Aorta (tissue), 5 donors: ENCODE measurements at regions not wholly inside any gene's neighbourhood (a gene's known extent, or its start where the extent isn't known, plus 50 kb on each side); places are given as distances from the start of the nearest gene placed in this dataset.
A peak's percentile ranks its signal among the peaks of the same experiment; 100 is the strongest.

Source experiments
- ATAC-seq: fragments of 200-7000 bp; cut with Tn5 transposase; one replicate; pipeline ENCODE4 v1.9.1; 2022; ENCODE audit warnings: moderate library complexity; ENCODE audit not compliant: low FRiP score
- DNase-seq, 2 donors: peaks; one replicate each; pipeline ENCODE4 v3.0.0-alpha.2; 2020
- H3K27ac ChIP-seq, 2 donors: one replicate each; pipeline ENCODE4 v1.5.1; 2013; ENCODE audit warnings: low read length in 2 of 2, mild to moderate bottlenecking in 2 of 2, moderate library complexity in 2 of 2, control low read depth in 1 of 2, inconsistent platforms in 1 of 2, low read depth in 1 of 2
- H3K27me3 ChIP-seq, 2 donors: one replicate each; pipeline ENCODE4 v1.6.1; 2013; ENCODE audit warnings: control low read depth in 1 of 2, low read length in 1 of 2, mild to moderate bottlenecking in 1 of 2, moderate library complexity in 1 of 2; ENCODE audit not compliant: insufficient read depth in 2 of 2, control insufficient read depth in 1 of 2
- H3K36me3 ChIP-seq, 2 donors: one replicate each; pipeline ENCODE4 v1.6.1; 2013; ENCODE audit warnings: control low read depth in 1 of 2, low read length in 1 of 2, mild to moderate bottlenecking in 1 of 2; ENCODE audit not compliant: insufficient read depth in 2 of 2, control insufficient read depth in 1 of 2
- H3K4me1 ChIP-seq, 2 donors: one replicate each; pipeline ENCODE4 v1.6.1; 2013; ENCODE audit warnings: low read length in 2 of 2, control low read depth in 1 of 2, mild to moderate bottlenecking in 1 of 2, moderate library complexity in 1 of 2; ENCODE audit not compliant: insufficient read depth in 2 of 2, control insufficient read depth in 1 of 2
- H3K4me3 ChIP-seq, 2 donors: one replicate each; pipeline ENCODE4 v1.5.1; 2013; ENCODE audit warnings: low read length in 2 of 2, control low read depth in 1 of 2, mild to moderate bottlenecking in 1 of 2
- H3K9me3 ChIP-seq: one replicate; pipeline ENCODE4 v1.6.1; 2013; ENCODE audit warnings: mild to moderate bottlenecking, low read length; ENCODE audit not compliant: control insufficient read depth
- WGBS, 2 donors: extraction: QIAGEN DNeasy Blood & Tissue Kit; methylation state at CpG; one replicate each; pipeline ENCODE4 v1.1.7; 2013; 5-methylcytosine and 5-hydroxymethylcytosine counted together
- intact Hi-C, 2 donors: fragments of 100-400 bp; cut with DNase I; formaldehyde crosslinking; loops; one replicate each; pipeline versions ENCODE4 v1.14.2 to v1.15.0; 2022
- donor health status: healthy with polysubstance abuse.
- donor health status: Bipolar disorder and iron deficiency.
- donor health status: DM: no; HTN: no; CAD: no.
- donor health status: DM: no; HTN: no; CAD: no.
- donor health status: DM: yes; HTN: yes; CAD: no.

- DNase-seq, result no peak
- intact Hi-C loops, result no loop called here
- Histone ChIP-seq H3K9me3 (no peaks in the 10 kb centered on the region), H3K27ac (peak overlapping the region in 1 of 2 donors; percentile 28), H3K36me3 (no peaks in the 10 kb centered on the region), H3K27me3 (no peaks in the 10 kb centered on the region), H3K4me3 (no peak overlapping the region), H3K4me1 (peaks cover 0 to 2% of the 10 kb centered on the region in 2 donors)
- WGBS, 2 donors, result 41 to 45% methylated on average over 6 of the region's 6 CpGs
- no peak for ATAC-seq
These were observed 183.5 kb upstream of the TSC22D1 start for GRCh38 chr13:44759384-44760360.

GRCh38 chr13:44758630-44759383 is 182.7 kb upstream of the TSC22D1 start:
- Histone ChIP-seq H3K27me3 (no peaks in the 10 kb centered on the region), H3K27ac (no peak overlapping the region), H3K4me3 (no peak overlapping the region), H3K36me3 (no peaks in the 10 kb centered on the region), H3K9me3 (no peaks in the 10 kb centered on the region), H3K4me1 (peaks cover 0 to 2% of the 10 kb centered on the region in 2 donors)
- 78 to 83% methylated on average over 11 of the region's 11 CpGs for WGBS, 2 donors
- intact Hi-C loops, result no loop called here
- no peak for ATAC-seq
- no peak for DNase-seq

GRCh38 chr13:44757671-44758070 is 181.5 kb upstream of the TSC22D1 start:
- DNase-seq, result no peak
- Histone ChIP-seq H3K27ac (no peak overlapping the region), H3K36me3 (no peaks in the 10 kb centered on the region), H3K27me3 (no peaks in the 10 kb centered on the region), H3K9me3 (no peaks in the 10 kb centered on the region), H3K4me1 (peaks cover 0 to 2% of the 10 kb centered on the region in 2 donors), H3K4me3 (no peak overlapping the region)
- intact Hi-C loops, result no loop called here
- 98 to 99% methylated on average over 3 of the region's 3 CpGs for WGBS, 2 donors
- no peak for ATAC-seq

GRCh38 chr13:44756276-44756810 is 180.2 kb upstream of the TSC22D1 start:
- Histone ChIP-seq H3K27me3 (no peaks in the 10 kb centered on the region), H3K9me3 (no peaks in the 10 kb centered on the region), H3K27ac (no peak overlapping the region), H3K4me1 (peaks cover 0 to 2% of the 10 kb centered on the region in 2 donors), H3K36me3 (no peaks in the 10 kb centered on the region), H3K4me3 (no peak overlapping the region)
- DNase-seq, result no peak
- WGBS, 2 donors, result 26 to 39% methylated on average over 4 of the region's 4 CpGs
- intact Hi-C loops, result no loop called here
- ATAC-seq, result no peak

- H3K36me3 ChIP-seq, result no peaks in the 10 kb centered on the region
- H3K27ac ChIP-seq, result no peak overlapping the region
- ATAC-seq (no peak), DNase-seq (no peak)
- H3K4me3 ChIP-seq, result no peak overlapping the region
- intact Hi-C loops, result no loop called here
- H3K27me3 ChIP-seq, result no peaks in the 10 kb centered on the region
- WGBS, 2 donors, result 86% methylated on average over 6 of the region's 6 CpGs
- no peaks in the 10 kb centered on the region for H3K9me3 ChIP-seq
- H3K4me1 ChIP-seq, result peaks cover 0 to 2% of the 10 kb centered on the region in 2 donors
These were observed 179.7 kb upstream of the TSC22D1 start for GRCh38 chr13:44755872-44756271.

GRCh38 chr13:44752164-44752563 is 176.0 kb upstream of the TSC22D1 start:
- WGBS, 2 donors, result 95 to 96% methylated on average over 6 of the region's 6 CpGs

GRCh38 chr13:44750630-44751029 is 174.5 kb upstream of the TSC22D1 start:
- no peaks in the 10 kb centered on the region for H3K36me3 ChIP-seq
- H3K27me3 ChIP-seq, result no peaks in the 10 kb centered on the region
- WGBS, 2 donors, result 97% methylated on average over 1 of the region's 1 CpG
- no peaks in the 10 kb centered on the region for H3K9me3 ChIP-seq
- no peak for ATAC-seq
- no peak overlapping the region for H3K27ac ChIP-seq
- no peak for DNase-seq
- intact Hi-C loops, result no loop called here
- H3K4me3 ChIP-seq, result no peak overlapping the region
- no peaks in the 10 kb centered on the region for H3K4me1 ChIP-seq

More at GRCh38 chr13:44752164-44752563, 176.0 kb upstream of the TSC22D1 start:
- Histone ChIP-seq H3K27ac (no peak overlapping the region), H3K36me3 (no peaks in the 10 kb centered on the region), H3K9me3 (no peaks in the 10 kb centered on the region), H3K4me1 (no peaks in the 10 kb centered on the region), H3K27me3 (no peaks in the 10 kb centered on the region), H3K4me3 (no peak overlapping the region)
- DNase-seq, result no peak
- intact Hi-C loops, result no loop called here
- no peak for ATAC-seq

GRCh38 chr13:44749906-44750305 is 173.8 kb upstream of the TSC22D1 start:
- DNase-seq (no peak), ATAC-seq (no peak)
- WGBS, 2 donors, result 45 to 60% methylated on average over 2 of the region's 2 CpGs
- Histone ChIP-seq H3K9me3 (no peaks in the 10 kb centered on the region), H3K27me3 (no peaks in the 10 kb centered on the region), H3K4me1 (no peaks in the 10 kb centered on the region), H3K36me3 (no peaks in the 10 kb centered on the region), H3K4me3 (no peak overlapping the region), H3K27ac (no peak overlapping the region)
- intact Hi-C loops, result no loop called here
